Activated T-helper 1 cell treated with anti-CD3 and anti-CD28 coated beads, Interleukin-12 subunit alpha, Interleukin-12 subunit beta, Interleukin-2, Interleukin-4 antibody, amounts not matched to agents 30 ng/mL and 10 ng/mL and 1 ng/mL, durations not matched to agents 14 hours and 24 hours and 36 hours (primary cell): ENCODE measurements at regions not wholly inside any gene's neighbourhood (a gene's known extent, or its start where the extent isn't known, plus 50 kb on each side); places are given as distances from the start of the nearest gene placed in this dataset.
"Not testable (repeated sequence)": the region's sequence is repeated elsewhere in the genome, so short reads cannot be mapped to it uniquely, and the experiment has no call there.

Source experiments
- DNase-seq: peaks from one replicate; pipeline ENCODE4 v3.0.0; 2021; ENCODE audit warnings: low spot score
- H3K27ac Mint-ChIP-seq: one replicate; pipeline ENCODE4 v1.8.0; 2021; ENCODE audit warnings: mild to moderate bottlenecking, mixed read lengths
- H3K27me3 Mint-ChIP-seq: one replicate; pipeline ENCODE4 v1.8.0; 2022; ENCODE audit warnings: mild to moderate bottlenecking, moderate library complexity, mixed read lengths; ENCODE audit not compliant: insufficient read depth
- H3K36me3 Mint-ChIP-seq: one replicate; pipeline ENCODE4 v1.8.0; 2021; ENCODE audit warnings: low read depth, mixed read lengths
- H3K4me1 Mint-ChIP-seq: one replicate; pipeline ENCODE4 v1.8.0; 2021; ENCODE audit warnings: low read depth, mixed read lengths
- H3K4me3 Mint-ChIP-seq: one replicate; pipeline ENCODE4 v1.8.0; 2021; ENCODE audit warnings: mild to moderate bottlenecking, moderate library complexity, mixed read lengths
- H3K9me3 Mint-ChIP-seq: one replicate; pipeline ENCODE4 v1.8.0; 2021; ENCODE audit warnings: mixed read lengths
- intact Hi-C: fragments of 100-400 bp; cut with micrococcal nuclease; formaldehyde crosslinking; loops from one replicate; pipeline ENCODE4 v1.15.1; 2024

- intact Hi-C loops, result no loop called here
- H3K27ac Mint-ChIP-seq, result no peak overlapping the region
- H3K27me3 Mint-ChIP-seq, result no peaks in the 10 kb centered on the region
- no peak for DNase-seq
- no peak overlapping the region for H3K4me3 Mint-ChIP-seq
- H3K9me3 Mint-ChIP-seq, result peaks cover 2% of the 10 kb centered on the region
- no peaks in the 10 kb centered on the region for H3K36me3 Mint-ChIP-seq
- H3K4me1 Mint-ChIP-seq, result no peaks in the 10 kb centered on the region
These were observed 72.4 kb downstream of the FH start for GRCh38 chr1:241447031-241447644.

GRCh38 chr1:241444836-241445235 is 74.7 kb downstream of the FH start:
- H3K4me1 Mint-ChIP-seq, result no peaks in the 10 kb centered on the region
- no peaks in the 10 kb centered on the region for H3K27me3 Mint-ChIP-seq
- H3K27ac Mint-ChIP-seq, result no peak overlapping the region
- intact Hi-C loops, result no loop called here
- no peak for DNase-seq
- H3K4me3 Mint-ChIP-seq, result no peak overlapping the region
- H3K9me3 Mint-ChIP-seq, result peaks cover 2% of the 10 kb centered on the region
- H3K36me3 Mint-ChIP-seq, result no peaks in the 10 kb centered on the region

GRCh38 chr1:241443561-241443960 is 76.0 kb downstream of the FH start:
- intact Hi-C loops, result no loop called here
- H3K36me3 Mint-ChIP-seq, result no peaks in the 10 kb centered on the region
- no peaks in the 10 kb centered on the region for H3K4me1 Mint-ChIP-seq
- H3K27me3 Mint-ChIP-seq, result no peaks in the 10 kb centered on the region
- H3K27ac Mint-ChIP-seq, result no peak overlapping the region
- DNase-seq, result no peak
- no peak overlapping the region for H3K4me3 Mint-ChIP-seq
- peaks cover 2% of the 10 kb centered on the region for H3K9me3 Mint-ChIP-seq

GRCh38 chr1:241442686-241443085 is 76.9 kb downstream of the FH start:
- Mint-ChIP-seq H3K9me3 (peaks cover 2% of the 10 kb centered on the region), H3K27ac (no peak overlapping the region), H3K27me3 (no peaks in the 10 kb centered on the region), H3K36me3 (no peaks in the 10 kb centered on the region), H3K4me1 (no peaks in the 10 kb centered on the region), H3K4me3 (no peak overlapping the region)
- DNase-seq, result no peak
- intact Hi-C loops, result no loop called here

GRCh38 chr1:241440904-241441303 is 78.7 kb downstream of the FH start:
- Mint-ChIP-seq H3K9me3 (peaks cover 2% of the 10 kb centered on the region), H3K36me3 (no peaks in the 10 kb centered on the region), H3K4me1 (no peaks in the 10 kb centered on the region), H3K27me3 (no peaks in the 10 kb centered on the region), H3K27ac (no peak overlapping the region), H3K4me3 (no peak overlapping the region)
- no peak for DNase-seq
- intact Hi-C loops, result no loop called here

GRCh38 chr1:241438686-241439085 is 80.9 kb downstream of the FH start:
- H3K27me3 Mint-ChIP-seq, H3K27ac Mint-ChIP-seq, intact Hi-C loops, H3K36me3 Mint-ChIP-seq, H3K4me1 Mint-ChIP-seq, H3K4me3 Mint-ChIP-seq, DNase-seq, H3K9me3 Mint-ChIP-seq: not testable (repeated sequence)

- no peaks in the 10 kb centered on the region for H3K9me3 Mint-ChIP-seq
- H3K27ac Mint-ChIP-seq, result no peak overlapping the region
- no peak overlapping the region for H3K4me3 Mint-ChIP-seq
- intact Hi-C loops, result no loop called here
- H3K27me3 Mint-ChIP-seq, result peaks cover 5% of the 10 kb centered on the region
- no peaks in the 10 kb centered on the region for H3K36me3 Mint-ChIP-seq
- no peaks in the 10 kb centered on the region for H3K4me1 Mint-ChIP-seq
- no peak for DNase-seq
These were observed 75.2 kb upstream of the RGS7 start for GRCh38 chr1:241432241-241432640.

GRCh38 chr1:241425091-241425490 is 68.1 kb upstream of the RGS7 start:
- Mint-ChIP-seq H3K4me3 (peak overlapping the region; percentile 46), H3K27me3 (peaks cover 39% of the 10 kb centered on the region)
- H3K36me3 Mint-ChIP-seq, H3K27ac Mint-ChIP-seq, DNase-seq, H3K9me3 Mint-ChIP-seq, H3K4me1 Mint-ChIP-seq, intact Hi-C loops: not testable (repeated sequence)

- Mint-ChIP-seq H3K27me3 (peaks cover 38% of the 10 kb centered on the region), H3K9me3 (no peaks in the 10 kb centered on the region), H3K36me3 (no peaks in the 10 kb centered on the region), H3K4me3 (no peak overlapping the region), H3K4me1 (peaks cover 4% of the 10 kb centered on the region), H3K27ac (no peak overlapping the region)
- intact Hi-C loops, result no loop called here
- no peak for DNase-seq
These were observed 67.5 kb upstream of the RGS7 start for GRCh38 chr1:241424480-241424971.

GRCh38 chr1:241423541-241424479 is 66.8 kb upstream of the RGS7 start:
- H3K27ac Mint-ChIP-seq, result no peak overlapping the region
- H3K9me3 Mint-ChIP-seq, result no peaks in the 10 kb centered on the region
- H3K27me3 Mint-ChIP-seq, result peaks cover 40% of the 10 kb centered on the region
- H3K4me1 Mint-ChIP-seq, result peaks cover 4% of the 10 kb centered on the region
- DNase-seq, result peak; percentile 9
- H3K36me3 Mint-ChIP-seq, result no peaks in the 10 kb centered on the region
- intact Hi-C loops, result no loop called here
- H3K4me3 Mint-ChIP-seq, result peak overlapping the region; percentile 58

- Mint-ChIP-seq H3K27ac (no peak overlapping the region), H3K27me3 (peaks cover 38% of the 10 kb centered on the region), H3K9me3 (no peaks in the 10 kb centered on the region), H3K4me3 (no peak overlapping the region), H3K36me3 (no peaks in the 10 kb centered on the region), H3K4me1 (peaks cover 4% of the 10 kb centered on the region)
- intact Hi-C loops, result no loop called here
- DNase-seq, result no peak
These were observed 65.5 kb upstream of the RGS7 start for GRCh38 chr1:241422470-241422869.

- DNase-seq, result no peak
- Mint-ChIP-seq H3K27me3 (peaks cover 30% of the 10 kb centered on the region), H3K4me1 (peaks cover 4% of the 10 kb centered on the region), H3K9me3 (no peaks in the 10 kb centered on the region), H3K27ac (no peak overlapping the region), H3K36me3 (no peaks in the 10 kb centered on the region), H3K4me3 (no peak overlapping the region)
- intact Hi-C loops, result no loop called here
These were observed 63.0 kb upstream of the RGS7 start for GRCh38 chr1:241419986-241420385.

- DNase-seq, result no peak
- Mint-ChIP-seq H3K27me3 (peaks cover 14% of the 10 kb centered on the region), H3K36me3 (no peaks in the 10 kb centered on the region), H3K4me1 (no peaks in the 10 kb centered on the region), H3K4me3 (no peak overlapping the region), H3K9me3 (no peaks in the 10 kb centered on the region), H3K27ac (no peak overlapping the region)
- intact Hi-C loops, result no loop called here
These were observed 60.3 kb upstream of the RGS7 start for GRCh38 chr1:241417258-241417657.
